Right atrium auricular region (tissue), 2 donors: ENCODE measurements at regions not wholly inside any gene's neighbourhood (a gene's known extent, or its start where the extent isn't known, plus 50 kb on each side); places are given as distances from the start of the nearest gene placed in this dataset.

ENCODE experiments used
- DNase-seq: peaks from one replicate; pipeline ENCODE4 v3.0.0-alpha.2; 2019; ENCODE audit warnings: low spot score
- H3K27ac ChIP-seq, 2 donors: fragments of 200-600 bp; sonication (generic); 1 replicate in 1 of 2; 2 replicates in 1 of 2; pipeline ENCODE4 v1.5.1; 2016 to 2019
- H3K27me3 ChIP-seq, 2 donors: fragments of 200-600 bp; sonication (generic); one replicate each; pipeline versions ENCODE4 v1.5.1 to v1.6.0; 2017 to 2019
- H3K36me3 ChIP-seq: fragments of 200-600 bp; sonication (generic); one replicate; pipeline ENCODE4 v1.5.1; 2016
- H3K4me1 ChIP-seq, 2 donors: fragments of 200-600 bp; sonication (generic); one replicate each; pipeline versions ENCODE4 v1.5.1 to v1.6.0; 2017 to 2019
- H3K4me3 ChIP-seq, 2 donors: fragments of 200-600 bp; sonication (generic); 1 replicate in 1 of 2; 2 replicates in 1 of 2; pipeline ENCODE4 v1.5.1; 2017 to 2019; ENCODE audit warnings: mild to moderate bottlenecking in 1 of 2, moderate library complexity in 1 of 2
- H3K9me3 ChIP-seq, 2 donors: fragments of 200-600 bp; sonication (generic); one replicate each; pipeline ENCODE4 v1.5.1; 2019
- CTCF ChIP-seq, 2 donors: fragments of 200-600 bp; sonication (generic); IDR thresholded peaks; one replicate each; pipeline ENCODE4 v1.5.1; 2019; ENCODE audit warnings: antibody characterized with exemption in 2 of 2

- no peaks in the 10 kb centered on the region for H3K36me3 ChIP-seq
- H3K9me3 ChIP-seq = no peaks in the 10 kb centered on the region
- no peak overlapping the region for H3K27ac ChIP-seq
- peaks cover 0 to 13% of the 10 kb centered on the region in 2 donors for H3K4me1 ChIP-seq
- H3K4me3 ChIP-seq = no peak overlapping the region
- H3K27me3 ChIP-seq = no peaks in the 10 kb centered on the region
- no peak for TF ChIP-seq CTCF (IDR thresholded peaks at IDR 0.05)
- no peak for DNase-seq
Measured at GRCh38 chr14:85402569-85403162, 127.3 kb upstream of the FLRT2 start.

GRCh38 chr14:85409481-85410210, 120.3 kb upstream of the FLRT2 start:
- H3K36me3 ChIP-seq = no peaks in the 10 kb centered on the region
- H3K4me3 ChIP-seq = no peak overlapping the region
- no peaks in the 10 kb centered on the region for H3K9me3 ChIP-seq
- H3K27me3 ChIP-seq = no peaks in the 10 kb centered on the region
- no peaks in the 10 kb centered on the region for H3K4me1 ChIP-seq
- no peak for DNase-seq
- TF ChIP-seq CTCF (IDR thresholded peaks at IDR 0.05) = no peak
- no peak overlapping the region for H3K27ac ChIP-seq

- H3K4me1 ChIP-seq = peaks cover 0 to 4% of the 10 kb centered on the region in 2 donors
- DNase-seq = no peak
- no peak overlapping the region for H3K4me3 ChIP-seq
- no peaks in the 10 kb centered on the region for H3K36me3 ChIP-seq
- no peak overlapping the region for H3K27ac ChIP-seq
- H3K27me3 ChIP-seq = no peaks in the 10 kb centered on the region
- no peak for TF ChIP-seq CTCF (IDR thresholded peaks at IDR 0.05)
- H3K9me3 ChIP-seq = no peaks in the 10 kb centered on the region
Measured at GRCh38 chr14:85412756-85413155, 117.2 kb upstream of the FLRT2 start.

GRCh38 chr14:85413836-85414526, 116.0 kb upstream of the FLRT2 start:
- DNase-seq = no peak
- H3K4me1 ChIP-seq = peaks cover 0 to 4% of the 10 kb centered on the region in 2 donors
- H3K4me3 ChIP-seq = no peak overlapping the region
- H3K9me3 ChIP-seq = no peaks in the 10 kb centered on the region
- H3K36me3 ChIP-seq = no peaks in the 10 kb centered on the region
- no peak overlapping the region for H3K27ac ChIP-seq
- H3K27me3 ChIP-seq = no peaks in the 10 kb centered on the region
- no peak for TF ChIP-seq CTCF (IDR thresholded peaks at IDR 0.05)

GRCh38 chr14:85415015-85415712, 114.8 kb upstream of the FLRT2 start:
- DNase-seq = peak; percentile 75
- H3K36me3 ChIP-seq = no peaks in the 10 kb centered on the region
- H3K27me3 ChIP-seq = no peaks in the 10 kb centered on the region
- H3K4me3 ChIP-seq = peak overlapping the region in 1 of 2 donors; percentile 29
- peak overlapping the region; percentile 13 to 69 for H3K27ac ChIP-seq
- H3K4me1 ChIP-seq = peaks cover 0 to 4% of the 10 kb centered on the region in 2 donors
- peak in 1 of 2 donors; percentile 47 for TF ChIP-seq CTCF (IDR thresholded peaks at IDR 0.05)
- no peaks in the 10 kb centered on the region for H3K9me3 ChIP-seq
